HepG2 (cell line): ENCODE measurements at regions not wholly inside any gene's neighbourhood (a gene's known extent, or its start where the extent isn't known, plus 50 kb on each side); places are given as distances from the start of the nearest gene placed in this dataset.

ENCODE experiments used
- ATAC-seq: fragments of 200-7000 bp; cut with Tn5 transposase; 3 replicates; pipeline ENCODE4 v1.9.1; 2020; ENCODE audit warnings: mild to moderate bottlenecking, moderate library complexity
- BruUV-seq: library from RNA; stranded (reverse); fragments of 400-500 nt; replicated peaks from 2 replicates; lab custom pipeline; 2021; lab: Mats Ljungman, UMichigan
- CTCF ChIA-PET: fragments of 300-600 bp; formaldehyde crosslinking; extraction: SDS; loops from one replicate; lab custom pipeline; 2021; ENCODE audit warnings: low total read pairs, inconsistent platforms, low intra/inter-chr PET ratio; lab: Yijun Ruan, JAX
- POLR2A ChIA-PET: fragments of 350-600 bp; sonication (Branson Sonifier 250); formaldehyde crosslinking; loops from one replicate; lab custom pipeline; 2020; ENCODE audit warnings: antibody characterized with exemption, inconsistent platforms; lab: Yijun Ruan, JAX
- DNase-seq: peaks from one replicate; pipeline ENCODE4 v3.0.0-alpha.2; 2015; ENCODE audit warnings: low spot score
- FAIRE-seq: peaks from 3 replicates; lab custom pipeline; 2011; peaks lifted over from hg19 to GRCh38; lab: Jason Lieb, UNC
- H2AFZ ChIP-seq: one replicate; pipeline ENCODE4 v1.6.1; 2011; ENCODE audit warnings: low read length, inconsistent platforms
- H3K27ac ChIP-seq: fragments of 300-600 bp; 3 replicates; pipeline ENCODE4 v1.8.0; 2011; ENCODE audit warnings: mixed run types, mild to moderate bottlenecking, mixed read lengths, low read length, inconsistent platforms; ENCODE audit not compliant: insufficient read depth; ENCODE audit errors: extremely low read length
- H3K27me3 ChIP-seq, 2 experiments: fragments of 200-600 bp in 1 of 2; 2 replicates in 1 of 2; 3 replicates in 1 of 2; pipeline versions ENCODE4 v1.6.0 to v1.8.0; 2011; ENCODE audit warnings: low read length in 2 of 2, mild to moderate bottlenecking in 2 of 2, moderate library complexity in 2 of 2, inconsistent platforms in 1 of 2; ENCODE audit not compliant: insufficient read depth in 2 of 2, control insufficient read depth in 1 of 2
- H3K36me3 ChIP-seq, 2 experiments: fragments of 200-600 bp in 1 of 2; replicated peaks in 1 of 2; 2 replicates in 1 of 2; 3 replicates in 1 of 2; pipeline versions ENCODE4 v1.5.1 to v1.8.0; 2011; ENCODE audit warnings: low read length in 2 of 2, inconsistent platforms in 1 of 2; ENCODE audit not compliant: insufficient read depth in 2 of 2, control insufficient read depth in 1 of 2
- H3K4me1 ChIP-seq: 2 replicates; pipeline ENCODE4 v1.5.1; 2012; ENCODE audit warnings: low read length, inconsistent platforms; ENCODE audit not compliant: insufficient read depth
- H3K4me2 ChIP-seq: 2 replicates; pipeline ENCODE4 v1.6.0; 2011; ENCODE audit warnings: low read depth, low read length, inconsistent platforms
- H3K4me3 ChIP-seq, 3 experiments: fragments of 200-600 bp in 1 of 3; sonication (generic), shearing (Covaris generic) in 1 of 3; replicated peaks in 1 of 3; 2 replicates each; pipeline ENCODE4 v1.5.1; 2011 to 2016; ENCODE audit warnings: low read length in 3 of 3, inconsistent platforms in 2 of 3, low read depth in 2 of 3, mild to moderate bottlenecking in 2 of 3, control low read depth in 1 of 3, mixed read lengths in 1 of 3; ENCODE audit not compliant: insufficient read depth in 1 of 3
- H3K79me2 ChIP-seq: one replicate; pipeline ENCODE4 v1.6.1; 2011; ENCODE audit warnings: low read length, inconsistent platforms; ENCODE audit not compliant: insufficient read depth
- H3K9ac ChIP-seq: 2 replicates; pipeline ENCODE4 v1.6.0; 2011; ENCODE audit warnings: mild to moderate bottlenecking, low read depth, low read length, inconsistent platforms; ENCODE audit not compliant: insufficient read depth
- H3K9me3 ChIP-seq: 2 replicates; pipeline ENCODE4 v1.5.1; 2012; ENCODE audit warnings: mild to moderate bottlenecking, low read length
- H4K20me1 ChIP-seq: 2 replicates; pipeline ENCODE4 v1.6.0; 2011; ENCODE audit warnings: inconsistent platforms, mild to moderate bottlenecking, low read length, moderate library complexity; ENCODE audit not compliant: insufficient read depth
- BHLHE40 ChIP-seq: IDR thresholded peaks from 2 replicates; pipeline ENCODE4 v1.6.1; 2011; ENCODE audit warnings: low read length, improper control_type of control experiment
- MIXL1 ChIP-seq: IDR thresholded peaks from 2 replicates; pipeline ENCODE4 v1.6.1; 2016
- SRSF1 ChIP-seq: fragments of 200-400 bp; formaldehyde crosslinking; optimal IDR thresholded peaks from 2 replicates; pipeline ENCODE3; 2017; ENCODE audit warnings: mild to moderate bottlenecking, low read depth, low read length, moderate library complexity
- TGIF2 ChIP-seq: IDR thresholded peaks from 2 replicates; pipeline ENCODE4 v1.6.1; 2016; ENCODE audit warnings: control low read depth, missing compliant biosample characterization
- ZNF296 ChIP-seq: sonication (generic); formaldehyde crosslinking; conservative IDR thresholded peaks from 2 replicates; pipeline ENCODE4 v1.5.0; 2020; ENCODE audit warnings: mild to moderate bottlenecking, missing genetic modification reagents
- ZNF44 ChIP-seq: sonication (generic); formaldehyde crosslinking; IDR thresholded peaks from 2 replicates; pipeline ENCODE4 v1.5.1; 2020; ENCODE audit warnings: mild to moderate bottlenecking, missing genetic modification reagents
- ZNF468 ChIP-seq: sonication (generic); formaldehyde crosslinking; IDR thresholded peaks from 2 replicates; pipeline ENCODE4 v1.8.0; 2022; ENCODE audit warnings: mild to moderate bottlenecking, moderate library complexity, missing genetic modification reagents
- ZNF547 ChIP-seq: sonication (generic); formaldehyde crosslinking; IDR thresholded peaks from 2 replicates; pipeline ENCODE4 v1.5.1; 2020; ENCODE audit warnings: mild to moderate bottlenecking, missing genetic modification reagents
- ZNF557 ChIP-seq: sonication (generic); formaldehyde crosslinking; IDR thresholded peaks from 2 replicates; pipeline ENCODE4 v1.4.0; 2020; ENCODE audit warnings: missing genetic modification reagents
- ZNF713 ChIP-seq: sonication (generic); formaldehyde crosslinking; IDR thresholded peaks from 2 replicates; pipeline ENCODE4 v1.4.0; 2020; ENCODE audit warnings: mild to moderate bottlenecking, missing genetic modification reagents
- ZNF766 ChIP-seq: sonication (generic); formaldehyde crosslinking; IDR thresholded peaks from 2 replicates; pipeline ENCODE4 v1.5.0; 2020; ENCODE audit warnings: missing genetic modification reagents, borderline replicate concordance
- ZNF878 ChIP-seq: sonication (generic); formaldehyde crosslinking; IDR thresholded peaks from 2 replicates; pipeline ENCODE4 v1.8.1; 2023; ENCODE audit warnings: mild to moderate bottlenecking, missing genetic modification reagents, moderate library complexity
- ZNF879 ChIP-seq: sonication (generic); formaldehyde crosslinking; IDR thresholded peaks from 2 replicates; pipeline ENCODE4 v1.8.1; 2023; ENCODE audit warnings: missing genetic modification reagents
- WGBS: methylation state at CpG from one replicate; pipeline ENCODE4 v1.1.6; 2017; ENCODE audit warnings: low lambda C conversion rate; 5-methylcytosine and 5-hydroxymethylcytosine counted together
- in situ Hi-C: cut with HindIII; loops from 2 replicates; pipeline ENCODE4 v1.10.0; 2017; ENCODE audit warnings: low pct_unique_long_range_greater_than_20kb; ENCODE audit not compliant: extremely low pct_ligation_motif_present
- intact Hi-C: fragments of 100-400 bp; cut with micrococcal nuclease; formaldehyde crosslinking; loops from one replicate; pipeline ENCODE4 v1.10.0; 2022; ENCODE audit not compliant: unreplicated experiment
- TF ChIP-seq, protein P1 (sequence below): sonication (generic); formaldehyde crosslinking; IDR thresholded peaks from 2 replicates; pipeline ENCODE4 v1.5.1; 2020; ENCODE audit warnings: mild to moderate bottlenecking, missing genetic modification reagents, moderate library complexity
- TF ChIP-seq, protein P2 (sequence below): sonication (generic); formaldehyde crosslinking; IDR thresholded peaks from 2 replicates; pipeline ENCODE4 v1.5.0; 2020; ENCODE audit warnings: mild to moderate bottlenecking, missing genetic modification reagents, borderline replicate concordance
- TF ChIP-seq, protein P3 (sequence below): IDR thresholded peaks from 2 replicates; pipeline ENCODE4 v1.6.1; 2016; ENCODE audit warnings: low read depth, borderline replicate concordance

DNA sequence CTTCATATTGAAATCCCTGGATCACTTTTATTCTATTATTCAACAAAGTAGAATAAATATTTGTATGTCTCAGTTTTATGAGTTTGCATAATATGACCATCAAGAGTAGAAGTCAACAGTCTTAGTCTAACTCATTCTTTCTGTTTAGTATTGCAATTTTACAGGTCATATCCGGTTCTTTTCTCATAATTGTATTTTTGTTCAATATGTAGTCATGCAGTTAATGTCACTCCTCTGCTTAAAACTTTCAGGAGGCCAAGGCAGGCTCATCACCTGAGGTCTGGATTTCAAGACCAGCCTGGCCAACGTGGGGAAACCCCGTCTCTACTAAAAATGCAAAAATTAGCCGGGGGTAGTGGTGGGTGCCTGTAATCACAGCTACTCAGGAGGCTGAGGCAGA lies 148.4 kb upstream of the TRPM3 start:
- Histone ChIP-seq H3K27me3 (0 out of 5 replicates have a peak, but pooled peaks cover 0 to 4% of the 10 kb centered on the region in 2 experiments), H4K20me1 (no peaks in the 10 kb centered on the region), H3K9ac (no peak overlapping the region), H3K4me2 (no peak overlapping the region), H3K27ac (no peak overlapping the region), H2AFZ (no peak overlapping the region), H3K9me3 (no peaks in the 10 kb centered on the region), H3K79me2 (no peaks in the 10 kb centered on the region), H3K4me3 (no peak overlapping the region), H3K36me3 (no peaks in the 10 kb centered on the region), H3K4me1 (peaks cover 20% of the 10 kb centered on the region)
- ChIA-PET POLR2A (no interaction called here), CTCF (no interaction called here)
- no peak for TF ChIP-seq SRSF1
- TF ChIP-seq ZNF44 (CRISPR knock-in tag) = no peak
- TF ChIP-seq ZNF713 (CRISPR knock-in tag) = no peak
- no peak for TF ChIP-seq ZNF468 (CRISPR knock-in tag)
- TF ChIP-seq, protein P1, sequence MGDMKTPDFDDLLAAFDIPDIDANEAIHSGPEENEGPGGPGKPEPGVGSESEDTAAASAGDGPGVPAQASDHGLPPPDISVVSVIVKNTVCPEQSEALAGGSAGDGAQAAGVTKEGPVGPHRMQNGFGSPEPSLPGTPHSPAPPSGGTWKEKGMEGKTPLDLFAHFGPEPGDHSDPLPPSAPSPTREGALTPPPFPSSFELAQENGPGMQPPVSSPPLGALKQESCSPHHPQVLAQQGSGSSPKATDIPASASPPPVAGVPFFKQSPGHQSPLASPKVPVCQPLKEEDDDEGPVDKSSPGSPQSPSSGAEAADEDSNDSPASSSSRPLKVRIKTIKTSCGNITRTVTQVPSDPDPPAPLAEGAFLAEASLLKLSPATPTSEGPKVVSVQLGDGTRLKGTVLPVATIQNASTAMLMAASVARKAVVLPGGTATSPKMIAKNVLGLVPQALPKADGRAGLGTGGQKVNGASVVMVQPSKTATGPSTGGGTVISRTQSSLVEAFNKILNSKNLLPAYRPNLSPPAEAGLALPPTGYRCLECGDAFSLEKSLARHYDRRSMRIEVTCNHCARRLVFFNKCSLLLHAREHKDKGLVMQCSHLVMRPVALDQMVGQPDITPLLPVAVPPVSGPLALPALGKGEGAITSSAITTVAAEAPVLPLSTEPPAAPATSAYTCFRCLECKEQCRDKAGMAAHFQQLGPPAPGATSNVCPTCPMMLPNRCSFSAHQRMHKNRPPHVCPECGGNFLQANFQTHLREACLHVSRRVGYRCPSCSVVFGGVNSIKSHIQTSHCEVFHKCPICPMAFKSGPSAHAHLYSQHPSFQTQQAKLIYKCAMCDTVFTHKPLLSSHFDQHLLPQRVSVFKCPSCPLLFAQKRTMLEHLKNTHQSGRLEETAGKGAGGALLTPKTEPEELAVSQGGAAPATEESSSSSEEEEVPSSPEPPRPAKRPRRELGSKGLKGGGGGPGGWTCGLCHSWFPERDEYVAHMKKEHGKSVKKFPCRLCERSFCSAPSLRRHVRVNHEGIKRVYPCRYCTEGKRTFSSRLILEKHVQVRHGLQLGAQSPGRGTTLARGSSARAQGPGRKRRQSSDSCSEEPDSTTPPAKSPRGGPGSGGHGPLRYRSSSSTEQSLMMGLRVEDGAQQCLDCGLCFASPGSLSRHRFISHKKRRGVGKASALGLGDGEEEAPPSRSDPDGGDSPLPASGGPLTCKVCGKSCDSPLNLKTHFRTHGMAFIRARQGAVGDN (CRISPR knock-in tag) = no peak
- TF ChIP-seq ZNF766 (CRISPR knock-in tag) = no peak
- TF ChIP-seq TGIF2 (CRISPR knock-in tag) = no peak
- no peak for TF ChIP-seq ZNF878 (CRISPR knock-in tag)
- TF ChIP-seq ZNF547 (CRISPR knock-in tag) = no peak
- TF ChIP-seq, protein P2, sequence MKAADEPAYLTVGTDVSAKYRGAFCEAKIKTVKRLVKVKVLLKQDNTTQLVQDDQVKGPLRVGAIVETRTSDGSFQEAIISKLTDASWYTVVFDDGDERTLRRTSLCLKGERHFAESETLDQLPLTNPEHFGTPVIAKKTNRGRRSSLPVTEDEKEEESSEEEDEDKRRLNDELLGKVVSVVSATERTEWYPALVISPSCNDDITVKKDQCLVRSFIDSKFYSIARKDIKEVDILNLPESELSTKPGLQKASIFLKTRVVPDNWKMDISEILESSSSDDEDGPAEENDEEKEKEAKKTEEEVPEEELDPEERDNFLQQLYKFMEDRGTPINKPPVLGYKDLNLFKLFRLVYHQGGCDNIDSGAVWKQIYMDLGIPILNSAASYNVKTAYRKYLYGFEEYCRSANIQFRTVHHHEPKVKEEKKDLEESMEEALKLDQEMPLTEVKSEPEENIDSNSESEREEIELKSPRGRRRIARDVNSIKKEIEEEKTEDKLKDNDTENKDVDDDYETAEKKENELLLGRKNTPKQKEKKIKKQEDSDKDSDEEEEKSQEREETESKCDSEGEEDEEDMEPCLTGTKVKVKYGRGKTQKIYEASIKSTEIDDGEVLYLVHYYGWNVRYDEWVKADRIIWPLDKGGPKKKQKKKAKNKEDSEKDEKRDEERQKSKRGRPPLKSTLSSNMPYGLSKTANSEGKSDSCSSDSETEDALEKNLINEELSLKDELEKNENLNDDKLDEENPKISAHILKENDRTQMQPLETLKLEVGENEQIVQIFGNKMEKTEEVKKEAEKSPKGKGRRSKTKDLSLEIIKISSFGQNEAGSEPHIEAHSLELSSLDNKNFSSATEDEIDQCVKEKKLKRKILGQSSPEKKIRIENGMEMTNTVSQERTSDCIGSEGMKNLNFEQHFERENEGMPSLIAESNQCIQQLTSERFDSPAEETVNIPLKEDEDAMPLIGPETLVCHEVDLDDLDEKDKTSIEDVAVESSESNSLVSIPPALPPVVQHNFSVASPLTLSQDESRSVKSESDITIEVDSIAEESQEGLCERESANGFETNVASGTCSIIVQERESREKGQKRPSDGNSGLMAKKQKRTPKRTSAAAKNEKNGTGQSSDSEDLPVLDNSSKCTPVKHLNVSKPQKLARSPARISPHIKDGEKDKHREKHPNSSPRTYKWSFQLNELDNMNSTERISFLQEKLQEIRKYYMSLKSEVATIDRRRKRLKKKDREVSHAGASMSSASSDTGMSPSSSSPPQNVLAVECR (CRISPR knock-in tag) = no peak
- no peak for TF ChIP-seq ZNF557
- TF ChIP-seq ZNF296 (CRISPR knock-in tag) = no peak
- TF ChIP-seq MIXL1 (CRISPR knock-in tag) = no peak
- TF ChIP-seq, protein P3, sequence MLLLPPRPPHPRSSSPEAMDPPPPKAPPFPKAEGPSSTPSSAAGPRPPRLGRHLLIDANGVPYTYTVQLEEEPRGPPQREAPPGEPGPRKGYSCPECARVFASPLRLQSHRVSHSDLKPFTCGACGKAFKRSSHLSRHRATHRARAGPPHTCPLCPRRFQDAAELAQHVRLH = no peak
- TF ChIP-seq BHLHE40 = no peak
- no peak for TF ChIP-seq ZNF879 (CRISPR knock-in tag)
- WGBS = 24% methylated on average over 4 of the region's 4 CpGs
- no peak for DNase-seq
- ATAC-seq = no peak
- intact Hi-C loops (no loop called here), in situ Hi-C loops (no loop called here)
- no peak for FAIRE-seq
- BruUV-seq = no TSS peak
